WTC11 (cell line): ENCODE measurements at regions not wholly inside any gene's neighbourhood (a gene's known extent, or its start where the extent isn't known, plus 50 kb on each side); places are given as distances from the start of the nearest gene placed in this dataset.

Source experiments
- ATAC-seq: fragments of 200-7000 bp; cut with Tn5 transposase; 2 replicates; pipeline ENCODE4 v1.10.0; 2021; ENCODE audit warnings: mild to moderate bottlenecking, moderate library complexity
- CTCF ChIA-PET: fragments of 300-600 bp; sonication (Branson Sonifier 250); formaldehyde crosslinking; loops from one replicate; lab custom pipeline; 2021; ENCODE audit warnings: antibody characterized with exemption; lab: Charles Lee
- POLR2A ChIA-PET: fragments of 350-600 bp; sonication (Branson Sonifier 250); formaldehyde crosslinking; loops from one replicate; lab custom pipeline; 2021; ENCODE audit warnings: antibody characterized with exemption; lab: Charles Lee
- DNase-seq: peaks from one replicate; pipeline ENCODE4 v3.0.0; 2021; ENCODE audit warnings: low spot score
- H3K27ac Mint-ChIP-seq: 2 replicates; pipeline ENCODE4 v1.8.0; 2021; ENCODE audit warnings: mixed read lengths
- H3K27me3 Mint-ChIP-seq: 2 replicates; pipeline ENCODE4 v1.8.0; 2021; ENCODE audit warnings: low read depth, mild to moderate bottlenecking, moderate library complexity, mixed read lengths
- H3K36me3 Mint-ChIP-seq: 2 replicates; pipeline ENCODE4 v1.8.0; 2021; ENCODE audit warnings: mixed read lengths
- H3K4me1 Mint-ChIP-seq: 2 replicates; pipeline ENCODE4 v1.8.0; 2022; ENCODE audit warnings: mixed read lengths
- H3K4me3 Mint-ChIP-seq: 2 replicates; pipeline ENCODE4 v1.8.0; 2021; ENCODE audit warnings: mild to moderate bottlenecking, moderate library complexity, mixed read lengths
- H3K9me3 Mint-ChIP-seq: 2 replicates; pipeline ENCODE4 v1.8.0; 2021; ENCODE audit warnings: mixed read lengths
- ATF1 ChIP-seq: sonication (generic); formaldehyde crosslinking; IDR thresholded peaks from 2 replicates; pipeline ENCODE4 v1.8.1; 2023; ENCODE audit warnings: mild to moderate bottlenecking, moderate library complexity, missing genetic modification reagents
- CBFB ChIP-seq: sonication (generic); formaldehyde crosslinking; IDR thresholded peaks from 2 replicates; pipeline ENCODE4 v1.8.1; 2022; ENCODE audit warnings: mild to moderate bottlenecking, low read depth, missing genetic modification reagents
- EMX1 ChIP-seq: fragments of 250-450 bp; sonication (Bioruptor Pico); IDR thresholded peaks from 2 replicates; pipeline ENCODE4 v1.8.0; 2021; ENCODE audit warnings: mild to moderate bottlenecking
- ETV6 ChIP-seq: sonication (generic); formaldehyde crosslinking; IDR thresholded peaks from 2 replicates; pipeline ENCODE4 v1.8.1; 2022; ENCODE audit warnings: mild to moderate bottlenecking, missing genetic modification reagents
- FOXP1 ChIP-seq: sonication (generic); formaldehyde crosslinking; IDR thresholded peaks from 2 replicates; pipeline ENCODE4 v1.8.0; 2022; ENCODE audit warnings: missing genetic modification reagents, mild to moderate bottlenecking, moderate library complexity, borderline replicate concordance
- GRHL2 ChIP-seq: fragments of 250-450 bp; sonication (Bioruptor Pico); IDR thresholded peaks from 2 replicates; pipeline ENCODE4 v1.8.0; 2022; ENCODE audit warnings: mild to moderate bottlenecking, moderate library complexity; ENCODE audit not compliant: insufficient replicate concordance, severe bottlenecking
- GTF2I ChIP-seq: fragments of 250-450 bp; sonication (Bioruptor Pico); conservative IDR thresholded peaks from 2 replicates; pipeline ENCODE4 v1.4.0; 2021; ENCODE audit warnings: mild to moderate bottlenecking
- HMGA2 ChIP-seq: fragments of 250-450 bp; sonication (Bioruptor Pico); IDR thresholded peaks from 2 replicates; pipeline ENCODE4 v1.4.0; 2021; ENCODE audit warnings: mild to moderate bottlenecking, moderate library complexity
- JAZF1 ChIP-seq: fragments of 250-450 bp; sonication (Bioruptor Pico); IDR thresholded peaks from 2 replicates; pipeline ENCODE4 v1.9.0; 2021; ENCODE audit warnings: moderate library complexity, mild to moderate bottlenecking, inconsistent platforms
- JUN ChIP-seq: sonication (generic); formaldehyde crosslinking; IDR thresholded peaks from 2 replicates; pipeline ENCODE4 v1.8.0; 2023; ENCODE audit warnings: mild to moderate bottlenecking, missing genetic modification reagents
- KAT7 ChIP-seq: sonication (generic); formaldehyde crosslinking; IDR thresholded peaks from 2 replicates; pipeline ENCODE4 v1.8.1; 2023; ENCODE audit warnings: missing genetic modification reagents, mild to moderate bottlenecking, borderline replicate concordance
- SP1 ChIP-seq: sonication (generic); formaldehyde crosslinking; conservative IDR thresholded peaks from 2 replicates; pipeline ENCODE4 v1.8.1; 2022; ENCODE audit warnings: missing genetic modification reagents
- TCF7 ChIP-seq: sonication (generic); formaldehyde crosslinking; IDR thresholded peaks from 2 replicates; pipeline ENCODE4 v1.8.0; 2022; ENCODE audit warnings: mild to moderate bottlenecking, low read depth, missing genetic modification reagents, moderate library complexity
- TEAD1 ChIP-seq: sonication (generic); formaldehyde crosslinking; IDR thresholded peaks from 2 replicates; pipeline ENCODE4 v1.8.0; 2022; ENCODE audit warnings: mild to moderate bottlenecking, missing genetic modification reagents
- TP53 ChIP-seq: sonication (generic); formaldehyde crosslinking; IDR thresholded peaks from 2 replicates; pipeline ENCODE4 v1.8.1; 2023; ENCODE audit warnings: mild to moderate bottlenecking, missing genetic modification reagents
- ZNF263 ChIP-seq: sonication (generic); formaldehyde crosslinking; IDR thresholded peaks from 2 replicates; pipeline ENCODE4 v1.8.1; 2022; ENCODE audit warnings: low read depth, mild to moderate bottlenecking, moderate library complexity, missing genetic modification reagents
- ZNF671 ChIP-seq: fragments of 250-450 bp; sonication (Bioruptor Pico); IDR thresholded peaks from 2 replicates; pipeline ENCODE4 v1.8.0; 2021; ENCODE audit warnings: mild to moderate bottlenecking
- TF ChIP-seq, protein P1 (sequence below): sonication (generic); formaldehyde crosslinking; conservative IDR thresholded peaks from 2 replicates; pipeline ENCODE4 v1.8.1; 2022; ENCODE audit warnings: mild to moderate bottlenecking, missing genetic modification reagents
- TF ChIP-seq, protein P2 (sequence below): fragments of 250-450 bp; sonication (Bioruptor Pico); IDR thresholded peaks from 2 replicates; pipeline ENCODE4 v1.9.0; 2021; ENCODE audit warnings: moderate library complexity, mild to moderate bottlenecking, inconsistent platforms, borderline replicate concordance
- TF ChIP-seq, protein P3 (sequence below): sonication (generic); formaldehyde crosslinking; IDR thresholded peaks from 2 replicates; pipeline ENCODE4 v1.8.0; 2022; ENCODE audit warnings: mild to moderate bottlenecking, missing genetic modification reagents
- TF ChIP-seq, protein P4 (sequence below): fragments of 250-450 bp; sonication (Bioruptor Pico); IDR thresholded peaks from 2 replicates; pipeline ENCODE4 v1.9.0; 2021; ENCODE audit warnings: mild to moderate bottlenecking
- TF ChIP-seq, protein P5 (sequence below): sonication (generic); formaldehyde crosslinking; IDR thresholded peaks from 2 replicates; pipeline ENCODE4 v1.8.0; 2022; ENCODE audit warnings: mild to moderate bottlenecking, missing genetic modification reagents
- TF ChIP-seq, protein P6 (sequence below): fragments of 250-450 bp; sonication (Bioruptor Pico); IDR thresholded peaks from 2 replicates; pipeline ENCODE4 v1.9.0; 2021; ENCODE audit warnings: mild to moderate bottlenecking, borderline replicate concordance
- TF ChIP-seq, protein P7 (sequence below): sonication (generic); formaldehyde crosslinking; IDR thresholded peaks from 2 replicates; pipeline ENCODE4 v1.8.1; 2022; ENCODE audit warnings: low read depth, missing genetic modification reagents, borderline replicate concordance
- TF ChIP-seq, protein P8 (sequence below): sonication (generic); formaldehyde crosslinking; IDR thresholded peaks from 2 replicates; pipeline ENCODE4 v1.8.0; 2023; ENCODE audit warnings: missing genetic modification reagents, mild to moderate bottlenecking, borderline replicate concordance

DNA sequence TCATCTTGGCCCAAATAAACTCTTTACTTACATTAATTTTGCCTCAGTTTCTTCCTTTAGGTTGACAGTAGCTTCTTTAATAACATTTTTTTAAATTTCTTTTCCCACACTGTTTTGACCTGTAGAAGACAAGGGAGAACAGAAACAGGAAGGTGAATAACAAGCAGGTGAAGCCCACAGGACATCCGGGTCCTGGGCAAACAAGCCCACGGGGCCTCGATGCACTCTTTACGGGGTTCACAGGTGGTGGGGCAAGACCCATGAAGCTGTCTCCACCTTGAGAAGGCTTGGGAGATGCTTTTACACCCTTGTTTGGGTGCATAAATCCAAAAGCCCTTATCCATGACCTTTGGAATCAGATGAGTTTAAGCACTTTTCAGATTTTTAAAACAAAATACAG lies 301.0 kb upstream of the MGAT5 start:
- ATAC-seq (no peak), DNase-seq (no peak)
- H3K4me1 Mint-ChIP-seq, result 0 out of 2 replicates have a peak, but pooled peaks cover 2% of the 10 kb centered on the region
- H3K4me3 Mint-ChIP-seq, result no peak overlapping the region
- ChIA-PET CTCF (no interaction called here), POLR2A (no interaction called here)
- H3K27me3 Mint-ChIP-seq, result no peaks in the 10 kb centered on the region
- H3K36me3 Mint-ChIP-seq, result no peaks in the 10 kb centered on the region
- TF ChIP-seq TP53 (no peak), GTF2I (no peak), TCF7 (CRISPR knock-in tag) (no peak), ATF1 (CRISPR knock-in tag) (no peak), EMX1 (no peak), FOXP1 (CRISPR knock-in tag) (no peak), TEAD1 (CRISPR knock-in tag) (no peak), CBFB (no peak), ETV6 (CRISPR knock-in tag) (no peak)
- TF ChIP-seq, protein P1, sequence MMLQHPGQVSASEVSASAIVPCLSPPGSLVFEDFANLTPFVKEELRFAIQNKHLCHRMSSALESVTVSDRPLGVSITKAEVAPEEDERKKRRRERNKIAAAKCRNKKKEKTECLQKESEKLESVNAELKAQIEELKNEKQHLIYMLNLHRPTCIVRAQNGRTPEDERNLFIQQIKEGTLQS (CRISPR knock-in tag), result no peak
- no peaks in the 10 kb centered on the region; the same call in 1 of the 2 replicates for H3K9me3 Mint-ChIP-seq
- H3K27ac Mint-ChIP-seq, result no peak overlapping the region

DNA sequence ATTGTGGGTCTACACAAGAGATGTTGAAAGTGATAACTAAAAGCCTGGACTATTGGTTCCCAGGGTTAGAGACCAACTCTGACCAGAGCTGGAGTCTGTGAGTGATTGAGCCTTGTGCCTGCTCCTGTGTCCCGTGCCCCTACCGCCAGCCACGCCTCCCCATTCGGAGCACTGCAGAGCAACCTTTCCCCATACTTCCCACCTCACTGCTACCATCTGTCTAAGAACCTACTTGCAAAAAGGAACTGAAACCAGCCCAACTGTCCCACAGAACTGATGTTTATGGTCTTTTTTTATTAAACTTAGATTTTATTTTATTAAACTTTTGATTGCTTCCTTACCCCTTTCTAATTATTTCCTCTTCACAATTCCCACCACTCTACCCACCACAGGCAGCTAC lies 300.3 kb upstream of the MGAT5 start:
- ChIA-PET POLR2A (no interaction called here), CTCF (no interaction called here)
- no peaks in the 10 kb centered on the region for H3K36me3 Mint-ChIP-seq
- DNase-seq, result no peak
- H3K27me3 Mint-ChIP-seq, result no peaks in the 10 kb centered on the region
- H3K4me1 Mint-ChIP-seq, result 0 out of 2 replicates have a peak, but pooled peaks cover 2% of the 10 kb centered on the region
- no peak for ATAC-seq
- no peaks in the 10 kb centered on the region; the same call in 1 of the 2 replicates for H3K9me3 Mint-ChIP-seq
- H3K4me3 Mint-ChIP-seq, result no peak overlapping the region
- H3K27ac Mint-ChIP-seq, result no peak overlapping the region
- TF ChIP-seq JUN (CRISPR knock-in tag) (no peak), ZNF263 (CRISPR knock-in tag) (no peak), TP53 (no peak), HMGA2 (CRISPR knock-in tag) (no peak), JAZF1 (CRISPR knock-in tag) (no peak), EMX1 (no peak), SP1 (no peak), GRHL2 (no peak), ZNF671 (CRISPR knock-in tag) (no peak), KAT7 (CRISPR knock-in tag) (no peak)
- TF ChIP-seq, protein P2, sequence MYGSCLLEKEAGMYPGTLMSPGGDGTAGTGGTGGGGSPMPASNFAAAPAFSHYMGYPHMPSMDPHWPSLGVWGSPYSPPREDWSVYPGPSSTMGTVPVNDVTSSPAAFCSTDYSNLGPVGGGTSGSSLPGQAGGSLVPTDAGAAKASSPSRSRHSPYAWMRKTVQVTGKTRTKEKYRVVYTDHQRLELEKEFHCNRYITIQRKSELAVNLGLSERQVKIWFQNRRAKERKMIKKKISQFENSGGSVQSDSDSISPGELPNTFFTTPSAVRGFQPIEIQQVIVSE (CRISPR knock-in tag), result no peak
- TF ChIP-seq, protein P3, sequence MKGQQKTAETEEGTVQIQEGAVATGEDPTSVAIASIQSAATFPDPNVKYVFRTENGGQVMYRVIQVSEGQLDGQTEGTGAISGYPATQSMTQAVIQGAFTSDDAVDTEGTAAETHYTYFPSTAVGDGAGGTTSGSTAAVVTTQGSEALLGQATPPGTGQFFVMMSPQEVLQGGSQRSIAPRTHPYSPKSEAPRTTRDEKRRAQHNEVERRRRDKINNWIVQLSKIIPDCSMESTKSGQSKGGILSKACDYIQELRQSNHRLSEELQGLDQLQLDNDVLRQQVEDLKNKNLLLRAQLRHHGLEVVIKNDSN (CRISPR knock-in tag), result no peak
- TF ChIP-seq, protein P4, sequence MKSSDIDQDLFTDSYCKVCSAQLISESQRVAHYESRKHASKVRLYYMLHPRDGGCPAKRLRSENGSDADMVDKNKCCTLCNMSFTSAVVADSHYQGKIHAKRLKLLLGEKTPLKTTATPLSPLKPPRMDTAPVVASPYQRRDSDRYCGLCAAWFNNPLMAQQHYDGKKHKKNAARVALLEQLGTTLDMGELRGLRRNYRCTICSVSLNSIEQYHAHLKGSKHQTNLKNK (CRISPR knock-in tag), result no peak
- TF ChIP-seq, protein P5, sequence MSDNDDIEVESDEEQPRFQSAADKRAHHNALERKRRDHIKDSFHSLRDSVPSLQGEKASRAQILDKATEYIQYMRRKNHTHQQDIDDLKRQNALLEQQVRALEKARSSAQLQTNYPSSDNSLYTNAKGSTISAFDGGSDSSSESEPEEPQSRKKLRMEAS (CRISPR knock-in tag), result no peak
- TF ChIP-seq, protein P6, sequence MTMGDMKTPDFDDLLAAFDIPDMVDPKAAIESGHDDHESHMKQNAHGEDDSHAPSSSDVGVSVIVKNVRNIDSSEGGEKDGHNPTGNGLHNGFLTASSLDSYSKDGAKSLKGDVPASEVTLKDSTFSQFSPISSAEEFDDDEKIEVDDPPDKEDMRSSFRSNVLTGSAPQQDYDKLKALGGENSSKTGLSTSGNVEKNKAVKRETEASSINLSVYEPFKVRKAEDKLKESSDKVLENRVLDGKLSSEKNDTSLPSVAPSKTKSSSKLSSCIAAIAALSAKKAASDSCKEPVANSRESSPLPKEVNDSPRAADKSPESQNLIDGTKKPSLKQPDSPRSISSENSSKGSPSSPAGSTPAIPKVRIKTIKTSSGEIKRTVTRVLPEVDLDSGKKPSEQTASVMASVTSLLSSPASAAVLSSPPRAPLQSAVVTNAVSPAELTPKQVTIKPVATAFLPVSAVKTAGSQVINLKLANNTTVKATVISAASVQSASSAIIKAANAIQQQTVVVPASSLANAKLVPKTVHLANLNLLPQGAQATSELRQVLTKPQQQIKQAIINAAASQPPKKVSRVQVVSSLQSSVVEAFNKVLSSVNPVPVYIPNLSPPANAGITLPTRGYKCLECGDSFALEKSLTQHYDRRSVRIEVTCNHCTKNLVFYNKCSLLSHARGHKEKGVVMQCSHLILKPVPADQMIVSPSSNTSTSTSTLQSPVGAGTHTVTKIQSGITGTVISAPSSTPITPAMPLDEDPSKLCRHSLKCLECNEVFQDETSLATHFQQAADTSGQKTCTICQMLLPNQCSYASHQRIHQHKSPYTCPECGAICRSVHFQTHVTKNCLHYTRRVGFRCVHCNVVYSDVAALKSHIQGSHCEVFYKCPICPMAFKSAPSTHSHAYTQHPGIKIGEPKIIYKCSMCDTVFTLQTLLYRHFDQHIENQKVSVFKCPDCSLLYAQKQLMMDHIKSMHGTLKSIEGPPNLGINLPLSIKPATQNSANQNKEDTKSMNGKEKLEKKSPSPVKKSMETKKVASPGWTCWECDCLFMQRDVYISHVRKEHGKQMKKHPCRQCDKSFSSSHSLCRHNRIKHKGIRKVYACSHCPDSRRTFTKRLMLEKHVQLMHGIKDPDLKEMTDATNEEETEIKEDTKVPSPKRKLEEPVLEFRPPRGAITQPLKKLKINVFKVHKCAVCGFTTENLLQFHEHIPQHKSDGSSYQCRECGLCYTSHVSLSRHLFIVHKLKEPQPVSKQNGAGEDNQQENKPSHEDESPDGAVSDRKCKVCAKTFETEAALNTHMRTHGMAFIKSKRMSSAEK (CRISPR knock-in tag), result no peak
- TF ChIP-seq, protein P7, sequence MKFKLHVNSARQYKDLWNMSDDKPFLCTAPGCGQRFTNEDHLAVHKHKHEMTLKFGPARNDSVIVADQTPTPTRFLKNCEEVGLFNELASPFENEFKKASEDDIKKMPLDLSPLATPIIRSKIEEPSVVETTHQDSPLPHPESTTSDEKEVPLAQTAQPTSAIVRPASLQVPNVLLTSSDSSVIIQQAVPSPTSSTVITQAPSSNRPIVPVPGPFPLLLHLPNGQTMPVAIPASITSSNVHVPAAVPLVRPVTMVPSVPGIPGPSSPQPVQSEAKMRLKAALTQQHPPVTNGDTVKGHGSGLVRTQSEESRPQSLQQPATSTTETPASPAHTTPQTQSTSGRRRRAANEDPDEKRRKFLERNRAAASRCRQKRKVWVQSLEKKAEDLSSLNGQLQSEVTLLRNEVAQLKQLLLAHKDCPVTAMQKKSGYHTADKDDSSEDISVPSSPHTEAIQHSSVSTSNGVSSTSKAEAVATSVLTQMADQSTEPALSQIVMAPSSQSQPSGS (CRISPR knock-in tag), result no peak
- TF ChIP-seq, protein P8, sequence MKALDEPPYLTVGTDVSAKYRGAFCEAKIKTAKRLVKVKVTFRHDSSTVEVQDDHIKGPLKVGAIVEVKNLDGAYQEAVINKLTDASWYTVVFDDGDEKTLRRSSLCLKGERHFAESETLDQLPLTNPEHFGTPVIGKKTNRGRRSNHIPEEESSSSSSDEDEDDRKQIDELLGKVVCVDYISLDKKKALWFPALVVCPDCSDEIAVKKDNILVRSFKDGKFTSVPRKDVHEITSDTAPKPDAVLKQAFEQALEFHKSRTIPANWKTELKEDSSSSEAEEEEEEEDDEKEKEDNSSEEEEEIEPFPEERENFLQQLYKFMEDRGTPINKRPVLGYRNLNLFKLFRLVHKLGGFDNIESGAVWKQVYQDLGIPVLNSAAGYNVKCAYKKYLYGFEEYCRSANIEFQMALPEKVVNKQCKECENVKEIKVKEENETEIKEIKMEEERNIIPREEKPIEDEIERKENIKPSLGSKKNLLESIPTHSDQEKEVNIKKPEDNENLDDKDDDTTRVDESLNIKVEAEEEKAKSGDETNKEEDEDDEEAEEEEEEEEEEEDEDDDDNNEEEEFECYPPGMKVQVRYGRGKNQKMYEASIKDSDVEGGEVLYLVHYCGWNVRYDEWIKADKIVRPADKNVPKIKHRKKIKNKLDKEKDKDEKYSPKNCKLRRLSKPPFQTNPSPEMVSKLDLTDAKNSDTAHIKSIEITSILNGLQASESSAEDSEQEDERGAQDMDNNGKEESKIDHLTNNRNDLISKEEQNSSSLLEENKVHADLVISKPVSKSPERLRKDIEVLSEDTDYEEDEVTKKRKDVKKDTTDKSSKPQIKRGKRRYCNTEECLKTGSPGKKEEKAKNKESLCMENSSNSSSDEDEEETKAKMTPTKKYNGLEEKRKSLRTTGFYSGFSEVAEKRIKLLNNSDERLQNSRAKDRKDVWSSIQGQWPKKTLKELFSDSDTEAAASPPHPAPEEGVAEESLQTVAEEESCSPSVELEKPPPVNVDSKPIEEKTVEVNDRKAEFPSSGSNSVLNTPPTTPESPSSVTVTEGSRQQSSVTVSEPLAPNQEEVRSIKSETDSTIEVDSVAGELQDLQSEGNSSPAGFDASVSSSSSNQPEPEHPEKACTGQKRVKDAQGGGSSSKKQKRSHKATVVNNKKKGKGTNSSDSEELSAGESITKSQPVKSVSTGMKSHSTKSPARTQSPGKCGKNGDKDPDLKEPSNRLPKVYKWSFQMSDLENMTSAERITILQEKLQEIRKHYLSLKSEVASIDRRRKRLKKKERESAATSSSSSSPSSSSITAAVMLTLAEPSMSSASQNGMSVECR, result no peak
